ENCODE measurements at regions not wholly inside any gene's neighbourhood (a gene's known extent, or its start where the extent isn't known, plus 50 kb on each side); places are given as distances from the start of the nearest gene placed in this dataset.

DNA sequence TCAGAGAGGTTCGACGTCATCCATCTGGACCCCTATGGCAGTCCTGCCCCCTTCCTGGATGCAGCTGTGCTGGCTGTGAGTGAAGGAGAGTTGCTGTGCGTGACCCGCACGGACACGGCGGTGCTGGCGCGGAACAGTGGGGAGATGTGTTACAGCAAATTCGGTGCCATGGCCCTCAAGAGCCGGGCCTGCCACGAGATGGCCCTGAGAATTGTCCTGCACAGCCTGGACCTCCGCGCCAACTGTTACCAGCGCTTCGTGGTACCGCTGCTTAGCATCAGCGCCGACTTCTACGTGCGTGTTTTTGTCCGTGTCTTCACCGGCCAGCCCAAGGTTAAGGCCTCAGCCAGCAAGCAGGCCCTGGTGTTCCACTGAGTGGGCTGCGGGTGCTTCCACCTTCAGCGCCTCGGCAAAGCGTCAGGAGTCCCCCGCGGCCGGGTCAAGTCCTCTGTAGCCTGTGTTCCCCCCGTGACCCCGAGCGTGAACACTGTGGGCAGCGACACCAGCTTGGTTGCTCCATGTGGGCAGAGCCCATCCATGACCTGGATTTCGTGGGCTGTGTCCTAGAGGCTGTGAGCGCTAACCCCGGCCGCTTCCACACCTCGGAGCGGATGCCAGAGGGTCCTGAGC, 186.7 kb upstream of the SLITRK2 start:
- TF ChIP-seq ZFX (IDR thresholded peaks at IDR 0.05; ENCODE audit: borderline replicate concordance): no peak
- no peak for TF ChIP-seq CTCF (IDR thresholded peaks at IDR 0.05)

DNA sequence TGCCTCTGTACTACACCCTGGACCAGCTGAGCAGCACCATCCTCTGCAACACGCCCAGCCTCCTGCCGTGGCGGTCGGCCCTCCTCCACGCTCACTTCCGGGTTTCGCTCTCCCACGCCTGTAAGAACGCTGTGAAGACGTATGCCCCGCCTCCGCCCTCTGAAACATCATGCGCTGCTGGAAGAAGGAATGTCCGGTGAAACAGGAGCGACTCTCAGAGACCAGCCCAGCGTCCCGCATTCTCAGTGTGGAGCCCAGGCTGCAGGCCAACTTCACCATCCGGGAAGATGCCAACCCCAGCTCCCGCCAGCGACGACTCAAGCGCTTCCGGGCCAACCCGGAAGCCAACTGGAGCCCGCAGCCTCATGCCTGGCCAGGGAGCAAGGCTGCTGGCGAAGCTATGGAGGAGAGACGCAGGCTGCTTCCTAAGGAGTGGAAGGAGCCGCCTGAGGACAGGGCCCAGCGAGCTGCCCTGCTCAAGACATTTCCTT, 186.1 kb upstream of the SLITRK2 start:
- no peak for TF ChIP-seq CTCF (IDR thresholded peaks at IDR 0.05)
- no peak for TF ChIP-seq ZFX (IDR thresholded peaks at IDR 0.05; ENCODE audit: borderline replicate concordance)
- H3K27ac ChIP-seq: no peak overlapping the region

More for the DNA sequence above, 186.7 kb upstream of the SLITRK2 start:
- no peak overlapping the region for H3K27ac ChIP-seq

GRCh38 chrX:145654486-145654885, 163.1 kb upstream of the SLITRK2 start:
- TF ChIP-seq ZFX (IDR thresholded peaks at IDR 0.05; ENCODE audit: borderline replicate concordance) (no peak), CTCF (IDR thresholded peaks at IDR 0.05) (no peak)
- H3K27ac ChIP-seq: no peak overlapping the region

DNA sequence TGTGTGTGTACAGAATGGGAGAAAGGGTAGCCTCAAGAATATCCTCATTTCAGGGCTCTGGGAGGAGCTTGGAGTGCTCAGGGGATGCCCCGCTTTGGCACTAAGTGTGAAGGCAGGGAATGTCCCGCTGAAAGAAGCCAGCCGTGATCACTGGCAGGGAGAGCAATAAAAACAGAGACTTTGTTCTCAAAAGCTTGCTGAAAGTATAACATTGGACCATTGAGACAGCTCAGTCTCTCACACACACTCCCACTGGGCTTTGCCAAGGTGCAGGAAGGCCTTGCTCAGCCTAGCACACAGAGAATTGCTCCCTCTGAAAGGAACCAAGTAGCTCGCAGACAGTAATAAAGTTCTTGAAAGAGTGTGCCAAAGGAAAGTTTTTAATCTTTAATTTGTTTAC, 143.8 kb upstream of the SLITRK2 start:
- no peak overlapping the region for H3K27ac ChIP-seq
- TF ChIP-seq ZFX (IDR thresholded peaks at IDR 0.05; ENCODE audit: borderline replicate concordance) (no peak), CTCF (IDR thresholded peaks at IDR 0.05) (no peak)

DNA sequence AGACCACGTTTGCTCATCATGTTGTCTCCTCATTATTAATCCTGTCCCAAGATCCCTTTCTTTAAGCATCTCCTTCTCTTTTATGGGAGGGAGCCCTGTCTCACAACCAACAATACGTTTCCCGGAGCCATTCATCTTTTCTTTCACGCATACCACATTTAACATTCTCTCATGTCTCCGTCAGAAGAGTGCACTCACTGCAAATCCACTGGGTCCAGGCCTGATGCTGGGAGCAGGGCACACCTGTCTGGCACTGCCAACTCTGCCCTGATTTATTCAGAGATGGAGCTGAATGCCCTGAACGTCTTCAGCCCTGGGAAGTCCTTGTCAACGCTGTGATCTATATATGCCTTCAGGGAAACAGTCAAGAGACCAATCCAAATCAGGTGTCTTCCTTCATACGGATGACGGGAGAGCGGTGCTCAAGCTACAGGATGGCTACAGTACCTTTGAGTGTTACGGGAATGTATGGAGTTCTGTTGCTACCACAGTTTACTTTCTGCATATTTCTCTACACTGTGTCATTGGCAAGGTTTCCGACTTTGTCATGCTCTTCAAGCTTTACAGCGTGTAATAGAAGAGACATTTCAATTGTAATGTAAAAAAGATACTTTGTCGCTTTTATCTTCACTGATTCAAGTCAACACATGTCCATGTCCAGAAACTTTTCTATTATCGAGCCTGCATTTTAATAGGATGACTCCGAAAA, 140.4 kb upstream of the SLITRK2 start:
- H3K27ac ChIP-seq: no peak overlapping the region
- TF ChIP-seq ZFX (IDR thresholded peaks at IDR 0.05; ENCODE audit: borderline replicate concordance): no peak
- TF ChIP-seq CTCF (IDR thresholded peaks at IDR 0.05): no peak

DNA sequence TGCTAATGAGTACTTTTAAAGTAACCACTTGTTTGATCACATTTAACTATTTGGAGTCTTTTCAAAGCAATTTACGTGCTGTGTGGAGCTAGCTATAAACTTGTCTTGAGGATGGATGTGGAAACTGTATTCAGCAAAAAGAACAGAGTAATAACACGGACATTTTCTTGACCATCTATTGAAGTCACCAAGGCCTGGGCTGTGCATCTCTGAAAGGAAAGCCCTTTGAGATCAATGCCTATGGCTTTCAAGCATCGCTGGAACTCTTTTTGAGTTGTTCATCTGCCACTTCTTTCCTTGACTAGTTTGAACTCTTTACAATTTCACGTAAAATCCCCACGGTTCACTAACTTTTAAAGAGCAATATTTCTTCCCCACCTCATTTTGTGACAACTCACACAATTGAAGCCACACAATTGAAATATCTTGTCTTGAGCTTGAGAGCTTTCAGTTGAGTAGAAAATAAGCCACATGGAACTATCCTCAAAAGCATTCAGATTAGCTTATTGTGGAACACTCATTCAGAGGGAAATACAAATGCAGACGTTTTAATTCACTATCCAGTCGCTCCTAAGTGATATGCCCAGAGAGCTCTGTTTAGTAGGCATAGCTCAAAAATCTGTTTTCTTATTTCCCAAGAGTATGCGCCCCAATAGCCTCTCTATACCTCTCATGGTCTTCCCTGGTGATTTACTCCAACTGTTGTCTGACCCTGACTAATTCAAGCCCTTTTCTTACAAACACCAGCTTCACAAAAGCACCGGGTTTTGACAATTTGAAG, 134.9 kb upstream of the SLITRK2 start:
- TF ChIP-seq ZFX (IDR thresholded peaks at IDR 0.05; ENCODE audit: borderline replicate concordance) (no peak), CTCF (IDR thresholded peaks at IDR 0.05) (no peak)

More for the DNA sequence above, 134.9 kb upstream of the SLITRK2 start:
- no peak overlapping the region for H3K27ac ChIP-seq
